Mammary epithelial cell (primary cell): ENCODE measurements at regions not wholly inside any gene's neighbourhood (a gene's known extent, or its start where the extent isn't known, plus 50 kb on each side); places are given as distances from the start of the nearest gene placed in this dataset.
"Not testable (repeated sequence)": the region's sequence is repeated elsewhere in the genome, so short reads cannot be mapped to it uniquely, and the experiment has no call there.

Source experiments
- EZH2 ChIP-seq: IDR thresholded peaks from 2 replicates; pipeline ENCODE4 v1.6.1; 2012; ENCODE audit warnings: low read length, inconsistent platforms, borderline replicate concordance
- TF ChIP-seq, protein P1 (sequence below), 2 donors: IDR thresholded peaks in 1 of 2; conservative IDR thresholded peaks in 1 of 2; 2 replicates each; pipeline ENCODE4 v1.5.1; 2011 to 2012; ENCODE audit warnings: inconsistent platforms in 2 of 2, low read length in 2 of 2, mild to moderate bottlenecking in 2 of 2, control low read depth in 1 of 2, low read depth in 1 of 2; ENCODE audit not compliant: insufficient read depth in 1 of 2; ENCODE audit errors: extremely low read depth in 1 of 2

DNA sequence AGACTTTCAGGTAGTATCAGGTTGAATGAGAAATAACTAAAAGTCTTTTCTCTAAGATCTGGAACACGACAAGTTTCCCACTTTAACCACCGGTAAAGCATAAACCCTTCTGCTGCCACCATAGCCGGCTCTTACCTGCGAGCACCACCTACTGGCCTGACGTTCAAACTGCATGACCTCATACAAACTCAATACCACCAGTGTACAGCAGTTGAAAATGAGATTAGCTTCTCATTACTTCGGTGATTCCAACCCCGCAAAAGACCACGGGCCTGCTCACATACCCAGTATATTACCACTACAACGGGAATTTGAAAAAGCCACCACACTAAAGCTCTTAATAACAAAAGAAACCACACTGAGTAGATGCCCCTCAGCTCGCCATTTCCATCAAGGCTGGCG, 1238.6 kb downstream of the TMEM121 start:
- TF ChIP-seq, protein P1, sequence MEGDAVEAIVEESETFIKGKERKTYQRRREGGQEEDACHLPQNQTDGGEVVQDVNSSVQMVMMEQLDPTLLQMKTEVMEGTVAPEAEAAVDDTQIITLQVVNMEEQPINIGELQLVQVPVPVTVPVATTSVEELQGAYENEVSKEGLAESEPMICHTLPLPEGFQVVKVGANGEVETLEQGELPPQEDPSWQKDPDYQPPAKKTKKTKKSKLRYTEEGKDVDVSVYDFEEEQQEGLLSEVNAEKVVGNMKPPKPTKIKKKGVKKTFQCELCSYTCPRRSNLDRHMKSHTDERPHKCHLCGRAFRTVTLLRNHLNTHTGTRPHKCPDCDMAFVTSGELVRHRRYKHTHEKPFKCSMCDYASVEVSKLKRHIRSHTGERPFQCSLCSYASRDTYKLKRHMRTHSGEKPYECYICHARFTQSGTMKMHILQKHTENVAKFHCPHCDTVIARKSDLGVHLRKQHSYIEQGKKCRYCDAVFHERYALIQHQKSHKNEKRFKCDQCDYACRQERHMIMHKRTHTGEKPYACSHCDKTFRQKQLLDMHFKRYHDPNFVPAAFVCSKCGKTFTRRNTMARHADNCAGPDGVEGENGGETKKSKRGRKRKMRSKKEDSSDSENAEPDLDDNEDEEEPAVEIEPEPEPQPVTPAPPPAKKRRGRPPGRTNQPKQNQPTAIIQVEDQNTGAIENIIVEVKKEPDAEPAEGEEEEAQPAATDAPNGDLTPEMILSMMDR (conservative IDR thresholded peaks at IDR 0.05 in 1 of 2, IDR thresholded peaks at IDR 0.05 in 1 of 2; ENCODE audit: extremely low read depth in 1 of 2, insufficient read depth in 1 of 2, low read depth in 1 of 2, low read length in 2 of 2), result peak; percentile 24 to 43
- TF ChIP-seq EZH2, result not testable (repeated sequence)
